Forelimb muscle (tissue), 1 donor: ENCODE measurements at regions not wholly inside any gene's neighbourhood (a gene's known extent, or its start where the extent isn't known, plus 50 kb on each side); places are given as distances from the start of the nearest gene placed in this dataset.

Source experiments
- DNase-seq: peaks from one replicate; pipeline ENCODE4 v3.0.0-alpha.2; 2013; ENCODE audit warnings: low read depth

DNA sequence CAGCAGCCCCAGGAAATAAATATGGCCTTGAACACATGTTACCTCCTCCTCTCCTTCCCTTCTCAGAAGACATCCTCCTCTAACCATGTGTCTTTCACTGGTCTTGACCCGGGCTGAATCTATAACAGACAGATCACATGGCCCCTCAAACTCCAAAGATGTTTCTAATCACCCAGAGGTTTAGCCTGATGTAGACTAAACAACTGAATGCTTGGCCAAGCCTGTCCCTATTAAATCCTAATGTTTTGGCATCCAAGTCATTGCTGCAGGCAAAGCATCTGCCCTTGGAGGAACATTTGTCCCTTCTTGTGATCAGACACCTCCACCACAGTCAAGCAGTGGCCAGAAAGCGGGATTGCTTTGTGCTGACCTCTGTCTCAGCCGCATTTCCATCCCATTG lies 65.5 kb downstream of the ANKRD60 start:
- no peak for DNase-seq

DNA sequence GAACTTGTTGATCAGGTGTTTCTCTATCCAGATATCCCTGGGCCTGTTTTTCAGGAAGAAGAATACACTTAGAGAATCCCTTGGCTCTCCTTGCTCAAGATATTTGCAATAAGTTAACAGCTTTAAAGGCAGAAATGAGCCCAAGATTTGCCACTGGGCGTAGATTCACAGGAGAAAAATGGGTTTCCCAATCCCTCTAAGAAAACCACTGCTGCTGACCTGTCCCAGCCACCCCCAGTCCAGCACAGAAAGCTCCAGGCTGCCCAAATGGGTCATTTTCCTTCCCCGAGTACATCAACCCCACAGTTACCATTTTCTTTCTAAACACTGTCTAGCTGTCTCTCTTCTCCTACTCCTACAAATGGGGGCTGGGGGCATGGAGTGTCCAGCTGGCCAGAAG lies 67.3 kb downstream of the ANKRD60 start:
- no peak for DNase-seq

DNA sequence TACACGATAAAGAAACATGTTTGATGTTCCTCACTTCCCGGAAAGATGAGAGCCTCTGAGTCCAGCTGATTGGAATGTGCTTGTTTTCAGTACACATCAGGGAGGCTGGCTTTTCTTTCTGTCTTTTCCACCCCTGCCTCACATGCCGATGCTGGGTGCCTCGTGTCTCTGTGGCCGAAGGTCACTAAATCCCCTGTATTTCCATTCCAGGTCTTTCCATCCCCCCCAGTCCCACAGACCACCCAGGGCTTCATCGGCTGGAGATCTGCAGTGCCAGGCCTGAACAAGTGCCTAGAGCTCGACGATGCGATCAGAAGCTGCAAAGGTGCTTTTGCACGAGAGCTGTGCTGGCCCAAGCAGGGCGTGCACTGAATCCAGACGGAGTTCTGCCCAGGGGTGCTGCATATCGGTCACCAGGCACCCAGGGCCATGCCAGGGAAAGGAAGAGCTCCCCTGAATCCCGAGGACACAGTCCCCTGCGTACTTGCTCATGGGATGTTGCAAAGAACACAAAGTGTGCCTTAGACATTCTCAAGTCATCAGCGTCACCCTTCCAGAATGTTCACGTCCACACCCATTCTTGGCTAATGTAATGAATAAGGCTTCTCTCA lies 67.9 kb downstream of the ANKRD60 start:
- no peak for DNase-seq

DNA sequence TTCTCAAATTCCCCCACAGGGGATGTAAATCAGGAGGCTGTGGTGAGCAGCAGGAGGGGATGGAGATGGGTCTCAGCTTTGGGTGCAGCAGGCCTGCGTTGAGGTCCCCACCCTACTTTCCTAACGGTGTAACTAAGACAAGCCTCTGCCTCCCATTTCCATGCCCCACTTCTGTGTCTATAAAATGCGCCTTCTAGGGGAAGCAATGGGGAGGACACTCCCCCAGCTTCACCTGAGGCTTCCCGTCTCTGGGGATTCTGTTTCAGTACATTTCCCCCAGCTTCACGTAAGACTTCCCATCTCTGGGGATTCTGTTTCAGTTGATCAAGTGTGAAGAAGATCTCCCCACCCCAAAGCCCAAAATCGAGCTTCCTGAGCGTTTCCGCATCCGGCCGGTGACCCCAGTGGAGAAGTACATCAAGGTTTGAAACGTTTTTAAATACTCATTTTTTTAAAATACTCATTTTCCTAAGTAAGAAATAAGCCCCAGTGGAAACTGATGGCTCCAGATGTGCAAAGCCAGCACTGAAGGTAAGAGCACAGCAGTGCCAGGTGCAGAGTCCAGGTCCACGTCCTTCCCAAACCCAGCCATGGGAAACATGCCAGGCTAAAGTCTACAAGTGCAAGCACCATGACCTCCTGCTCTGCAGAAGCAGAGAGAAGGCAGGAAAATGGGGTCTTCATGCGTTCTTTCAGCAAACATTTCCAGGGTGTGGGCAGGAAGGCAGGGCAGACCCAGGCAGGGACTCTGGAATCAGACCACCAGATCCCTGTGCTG lies 73.1 kb downstream of the ANKRD60 start:
- no peak for DNase-seq

DNA sequence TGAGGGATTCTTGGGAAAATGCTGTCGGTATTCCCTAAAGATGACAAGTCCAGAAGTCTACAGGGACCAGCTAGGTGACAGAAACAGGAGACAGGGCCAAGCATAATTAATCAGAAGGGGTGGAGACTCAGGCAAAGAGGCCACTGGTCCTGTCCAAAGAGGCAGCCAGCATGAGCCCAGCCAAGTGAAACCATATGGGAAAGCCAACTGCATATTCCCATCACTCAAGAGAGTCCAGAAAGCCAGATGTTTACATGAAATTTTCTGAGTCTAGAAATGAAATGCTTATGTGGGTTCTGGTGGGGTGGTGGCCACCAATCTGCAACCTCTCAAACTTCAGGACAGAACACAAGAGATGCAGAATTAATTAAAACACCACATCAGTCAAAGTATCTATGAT lies 74.3 kb downstream of the ANKRD60 start:
- DNase-seq, result no peak

DNA sequence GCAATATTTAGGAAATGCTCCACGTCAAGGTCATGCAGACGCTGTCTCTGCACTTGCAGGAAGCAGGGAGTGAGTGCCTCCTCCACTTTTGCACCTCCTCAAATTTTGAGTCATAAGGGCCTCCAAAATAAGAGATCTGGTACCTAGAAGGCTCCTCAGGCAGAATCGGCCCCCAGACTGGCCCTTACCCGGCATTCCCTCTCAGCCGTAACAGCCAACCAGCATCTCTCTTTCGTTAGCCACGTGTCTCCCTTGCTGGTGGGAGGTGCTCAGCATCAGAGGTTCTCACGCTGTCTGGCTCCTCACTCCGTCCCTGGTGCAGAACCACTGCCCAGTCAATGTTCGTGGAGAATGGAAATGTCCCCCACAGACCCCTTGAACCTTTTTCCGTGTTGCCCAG lies 75.3 kb downstream of the ANKRD60 start:
- no peak for DNase-seq

DNA sequence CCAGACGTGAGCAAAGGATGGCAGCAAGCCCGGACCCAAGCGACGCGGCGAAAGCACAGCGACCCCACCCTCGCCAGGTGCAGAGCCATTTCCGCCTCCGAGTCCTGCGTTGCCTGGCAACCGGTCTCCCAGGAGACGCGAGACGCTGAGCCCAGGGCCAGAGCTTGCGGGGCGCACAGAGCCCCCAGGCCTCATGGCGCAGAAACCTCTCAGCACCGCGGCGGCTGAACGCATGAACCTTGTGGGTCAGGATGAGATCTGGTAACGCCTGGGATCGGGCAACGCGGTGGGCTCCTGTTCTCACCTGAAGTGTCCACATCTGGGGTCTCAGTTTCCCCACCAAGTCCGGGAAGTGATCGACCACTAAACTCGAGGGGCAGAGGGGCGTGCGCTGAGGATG lies 77.7 kb downstream of the ANKRD60 start:
- no peak for DNase-seq

DNA sequence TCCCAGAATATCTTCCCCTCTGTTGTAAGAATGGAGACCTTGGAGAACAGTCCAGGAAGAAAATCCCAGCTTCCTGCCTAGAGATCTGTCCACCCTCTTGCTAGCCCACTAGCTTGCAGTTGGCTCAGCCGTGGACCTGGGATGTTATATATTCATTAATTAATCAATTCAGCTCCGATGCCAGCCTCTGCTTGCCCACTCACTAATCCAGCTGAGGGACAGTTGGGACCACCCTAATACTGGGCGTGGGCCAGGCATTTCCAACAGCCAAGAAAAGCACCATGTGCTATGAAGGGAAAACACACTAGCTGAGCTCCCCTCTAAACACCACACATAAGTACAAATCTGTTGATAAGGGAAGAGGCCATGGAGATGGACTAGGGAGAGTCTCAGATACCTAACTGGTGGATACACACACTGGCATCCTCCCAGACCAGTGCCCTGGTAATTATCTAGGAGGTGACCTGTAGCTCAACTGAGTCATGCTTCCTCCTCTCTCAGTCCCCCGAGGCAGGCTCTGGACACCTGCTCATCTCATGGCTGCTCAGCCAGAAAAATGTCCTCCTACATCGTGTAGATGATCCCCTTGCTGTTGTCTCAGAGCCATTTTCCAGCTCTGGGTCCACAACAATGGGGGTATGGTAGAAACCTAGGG lies 78.9 kb downstream of the ANKRD60 start:
- DNase-seq, result no peak

DNA sequence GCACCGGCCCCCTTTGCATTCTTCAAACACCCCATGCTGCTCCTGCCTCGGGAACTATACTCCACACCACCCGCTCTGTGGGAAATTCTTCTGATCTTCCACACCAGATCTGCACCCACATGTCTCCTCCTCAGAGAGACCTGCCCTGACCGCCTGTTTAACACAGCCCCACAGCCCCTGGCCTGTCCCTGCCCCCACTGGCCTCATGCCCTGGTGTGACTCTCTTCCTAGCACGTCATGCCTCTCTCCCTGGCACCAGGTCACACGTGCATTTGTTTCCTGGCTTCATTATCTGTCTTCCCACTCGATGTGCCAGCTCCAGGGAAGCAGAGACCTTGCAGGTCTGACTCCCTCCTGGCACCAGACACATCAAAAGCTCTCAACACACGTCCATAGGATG lies 79.6 kb downstream of the ANKRD60 start:
- DNase-seq, result no peak

DNA sequence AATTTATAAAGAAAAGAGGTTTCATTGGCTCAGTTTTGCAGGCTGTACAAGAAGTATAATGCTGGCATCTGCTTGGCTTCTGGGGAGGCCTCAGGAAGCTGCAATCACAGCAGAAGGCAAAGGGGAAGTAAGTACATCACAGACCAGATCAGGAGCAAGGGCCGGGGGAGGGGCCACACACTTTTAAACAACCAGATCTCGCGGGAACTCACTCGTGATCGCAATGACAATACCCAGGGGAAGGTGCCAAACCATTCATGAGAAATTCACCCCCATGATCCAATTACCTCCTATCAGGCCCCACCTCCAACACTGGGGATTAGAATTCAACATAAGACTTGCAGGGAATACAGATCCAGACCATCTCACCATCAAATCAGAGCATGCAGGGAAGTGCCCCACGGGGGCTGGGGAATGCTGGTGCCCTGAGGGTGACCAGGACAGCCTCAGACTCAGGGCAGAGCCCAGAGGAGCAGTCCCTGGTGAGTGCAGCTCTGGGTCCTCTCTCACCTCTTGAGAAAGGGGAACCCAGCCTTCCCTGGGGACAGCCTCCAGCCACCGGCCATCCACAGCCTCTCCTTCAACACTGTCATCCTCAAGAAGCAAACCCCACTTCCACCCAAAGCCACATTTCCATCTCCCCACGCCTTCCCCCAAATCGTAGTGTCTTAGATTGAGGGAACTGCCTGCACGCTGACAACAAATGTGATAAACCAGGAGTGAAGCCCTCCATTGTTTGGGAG lies 80.7 kb downstream of the ANKRD60 start:
- no peak for DNase-seq

DNA sequence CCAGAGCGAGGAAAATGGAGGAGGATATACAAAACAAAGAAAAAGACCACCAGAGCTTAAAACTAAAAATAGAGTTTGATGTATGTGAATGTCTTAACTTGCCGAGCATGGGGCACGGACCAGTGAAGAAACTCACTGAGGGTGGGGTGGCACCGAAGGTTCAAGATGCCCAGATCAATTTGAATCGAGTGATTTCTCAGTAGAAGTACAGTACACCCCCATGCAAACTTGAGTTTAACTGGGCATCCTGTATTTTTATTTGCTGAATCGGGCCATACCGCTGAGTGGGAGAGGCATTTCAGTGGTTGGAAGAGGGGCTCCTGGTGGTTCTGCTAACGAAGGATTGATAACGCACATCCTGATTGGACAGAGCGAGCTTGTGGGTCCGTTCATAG lies 81.7 kb downstream of the ANKRD60 start:
- DNase-seq, result no peak

DNA sequence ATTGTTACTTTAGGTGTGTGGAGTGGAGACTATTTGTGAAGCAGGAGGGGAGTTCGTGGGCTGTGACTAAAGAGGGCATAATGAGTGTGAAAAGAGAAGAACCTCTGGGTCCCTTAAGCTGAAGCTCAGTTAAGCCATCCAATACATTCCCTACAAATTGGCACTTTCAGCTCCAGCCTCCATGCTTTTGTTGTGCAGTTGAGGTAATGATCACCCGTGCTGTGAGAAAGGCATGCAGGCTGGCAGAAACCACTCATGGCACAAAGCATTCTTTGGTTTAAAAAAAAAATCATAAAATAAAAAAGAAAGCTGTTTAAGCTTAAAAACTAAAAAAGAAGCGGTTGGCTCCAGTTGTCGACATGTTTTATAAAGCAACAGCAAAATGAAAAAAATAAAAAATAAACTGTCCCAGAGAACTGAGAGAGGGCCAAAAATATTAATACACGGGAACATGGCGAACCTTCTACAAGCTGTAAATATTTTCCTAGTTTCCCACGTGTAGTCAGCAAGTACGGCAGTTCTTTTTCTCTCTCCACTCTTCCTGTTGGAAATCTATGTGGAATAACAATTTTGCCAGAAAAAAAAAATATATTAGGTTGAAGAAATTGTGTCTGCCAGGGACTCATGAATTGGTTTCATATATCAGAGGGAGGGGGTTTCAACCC lies 82.2 kb downstream of the ANKRD60 start:
- no peak for DNase-seq

DNA sequence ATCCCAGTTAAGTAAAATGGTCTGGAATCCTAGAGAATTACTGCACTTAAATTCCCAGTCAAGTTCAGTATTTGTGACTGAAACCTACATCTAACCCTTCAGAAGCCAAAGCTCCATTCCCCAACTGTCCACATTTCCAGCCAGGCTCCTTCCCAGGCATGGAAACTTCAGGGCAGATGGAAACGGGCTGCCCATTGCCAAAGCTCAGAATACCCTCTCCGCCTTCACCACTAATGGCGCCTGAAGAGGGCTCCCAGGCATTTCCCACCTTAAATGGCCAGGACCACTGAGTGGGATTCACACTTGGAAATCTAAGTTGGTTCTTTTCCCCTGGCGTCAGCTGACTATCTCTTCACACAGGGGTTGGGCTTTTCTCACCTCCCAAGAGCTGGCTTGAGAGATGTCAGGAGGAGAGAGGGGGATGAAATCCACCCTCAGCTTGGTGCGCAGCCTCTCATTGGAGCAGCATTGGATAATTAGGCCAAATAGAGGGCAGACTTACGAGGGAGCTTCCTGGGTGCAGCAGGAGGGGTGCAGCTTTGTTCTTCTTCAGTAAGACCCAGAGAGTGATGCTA lies 82.9 kb downstream of the ANKRD60 start:
- no peak for DNase-seq

DNA sequence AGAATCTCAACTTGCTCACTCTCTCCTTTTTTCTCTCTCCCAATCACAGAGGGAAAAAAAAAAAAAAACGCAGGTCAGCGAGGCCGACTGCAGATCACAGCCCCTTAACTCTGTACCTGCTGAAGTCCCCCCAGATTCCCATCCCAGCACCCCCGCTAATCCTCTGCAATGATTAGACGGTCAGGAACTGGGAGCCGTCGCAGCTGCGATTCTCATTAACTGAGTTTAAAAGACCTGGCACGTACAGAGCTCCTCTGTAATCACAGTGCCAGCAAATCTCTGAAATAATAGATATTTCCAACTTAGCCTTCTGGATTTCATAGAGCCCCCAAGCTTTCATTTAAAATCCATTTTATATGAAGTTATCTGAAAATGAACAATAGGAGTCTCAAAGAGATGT lies 84.4 kb downstream of the ANKRD60 start:
- no peak for DNase-seq

DNA sequence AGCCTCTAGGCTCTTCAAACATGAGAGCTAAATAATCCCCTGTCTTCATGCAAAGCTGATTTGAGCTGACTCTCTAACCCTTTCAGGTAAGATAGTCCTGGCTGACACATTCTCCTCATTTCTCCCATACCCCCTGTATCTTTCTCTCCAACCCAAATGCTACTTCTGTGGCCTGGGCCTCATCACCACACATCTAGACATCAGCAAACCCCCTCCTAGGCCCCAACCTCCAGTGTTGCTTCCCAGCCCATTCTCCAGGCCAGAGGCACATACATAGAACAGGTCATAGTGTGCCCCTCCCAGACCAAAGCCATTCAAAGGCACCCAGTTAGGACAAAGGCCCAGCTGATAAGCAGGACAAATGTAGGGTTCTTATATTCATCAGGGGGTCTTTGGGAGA lies 84.9 kb downstream of the ANKRD60 start:
- no peak for DNase-seq

DNA sequence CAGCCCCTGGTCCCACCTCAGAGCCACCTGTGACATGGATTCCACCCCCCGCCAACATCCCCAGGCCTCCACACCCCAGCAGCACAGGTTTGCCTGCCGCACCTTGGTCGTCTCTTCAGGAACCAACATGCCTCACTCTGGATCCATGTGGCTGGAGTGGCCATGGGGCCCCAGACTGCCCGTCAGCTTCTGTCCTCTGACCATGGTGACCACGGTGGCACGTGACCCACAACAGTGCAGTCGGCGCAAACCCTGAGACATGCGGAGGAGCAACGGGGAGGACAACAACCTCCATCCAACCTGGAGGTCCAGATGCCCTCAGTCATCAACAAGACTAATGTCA lies 85.6 kb downstream of the ANKRD60 start:
- DNase-seq, result no peak

DNA sequence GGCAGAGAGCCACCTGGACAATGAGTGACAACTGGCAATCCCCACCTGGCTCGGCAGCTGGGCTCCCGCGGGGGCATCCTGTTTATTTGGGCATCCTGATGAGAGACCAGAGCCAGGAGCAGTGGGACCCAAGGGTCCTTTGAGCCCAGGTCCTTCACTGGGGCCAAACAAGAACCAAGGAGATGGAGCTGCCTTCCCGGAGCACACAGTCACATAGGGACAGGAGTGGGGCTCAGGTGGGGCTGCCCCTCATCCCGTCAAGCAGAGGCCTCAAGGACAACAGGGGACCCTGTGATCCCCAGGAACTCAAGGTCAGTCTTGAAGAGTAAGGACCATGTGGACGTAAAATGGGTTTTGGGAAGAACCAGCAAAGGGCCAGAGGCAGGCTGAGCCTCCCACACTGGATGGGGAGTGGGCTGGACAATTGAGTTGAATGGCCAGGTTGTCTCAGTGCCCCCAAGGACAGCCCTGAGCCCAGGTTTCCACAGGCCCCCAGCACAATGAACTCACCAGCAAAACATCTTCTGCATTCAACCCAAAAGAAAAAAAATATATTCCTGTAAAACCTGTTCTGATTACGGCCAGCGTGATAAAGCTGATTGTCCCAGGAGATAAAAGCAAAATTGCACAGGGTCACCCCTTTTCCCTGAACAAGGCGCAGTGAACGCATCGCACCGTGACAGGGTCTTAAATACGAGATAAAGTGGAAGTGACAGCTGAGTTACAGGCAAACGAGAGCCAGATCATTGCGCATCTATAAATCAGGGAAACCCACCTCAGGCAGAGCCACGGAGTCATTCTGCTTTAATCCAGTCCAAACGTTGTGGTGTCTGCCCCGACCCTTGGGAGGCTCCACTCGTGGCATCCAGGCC lies 86.2 kb downstream of the ANKRD60 start:
- DNase-seq, result no peak

DNA sequence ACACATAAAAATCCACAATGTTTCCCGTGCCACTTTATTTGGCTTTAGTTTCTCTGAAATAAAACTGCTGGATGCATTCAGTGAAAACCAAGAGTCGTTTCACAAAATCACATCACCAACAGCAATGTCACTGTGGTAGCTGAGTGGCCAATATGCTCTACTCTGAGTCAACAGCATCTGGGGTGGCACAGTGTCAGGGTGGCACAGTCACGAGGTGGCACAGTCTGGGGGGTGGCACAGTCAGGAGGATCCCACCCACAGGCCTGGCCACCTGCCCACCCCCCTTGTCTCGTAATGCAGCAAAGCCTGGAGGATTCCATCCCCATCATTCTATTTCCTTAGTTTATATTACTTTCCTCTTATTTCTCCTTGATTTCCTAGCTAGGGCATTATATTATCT lies 87.0 kb downstream of the ANKRD60 start:
- DNase-seq, result no peak

DNA sequence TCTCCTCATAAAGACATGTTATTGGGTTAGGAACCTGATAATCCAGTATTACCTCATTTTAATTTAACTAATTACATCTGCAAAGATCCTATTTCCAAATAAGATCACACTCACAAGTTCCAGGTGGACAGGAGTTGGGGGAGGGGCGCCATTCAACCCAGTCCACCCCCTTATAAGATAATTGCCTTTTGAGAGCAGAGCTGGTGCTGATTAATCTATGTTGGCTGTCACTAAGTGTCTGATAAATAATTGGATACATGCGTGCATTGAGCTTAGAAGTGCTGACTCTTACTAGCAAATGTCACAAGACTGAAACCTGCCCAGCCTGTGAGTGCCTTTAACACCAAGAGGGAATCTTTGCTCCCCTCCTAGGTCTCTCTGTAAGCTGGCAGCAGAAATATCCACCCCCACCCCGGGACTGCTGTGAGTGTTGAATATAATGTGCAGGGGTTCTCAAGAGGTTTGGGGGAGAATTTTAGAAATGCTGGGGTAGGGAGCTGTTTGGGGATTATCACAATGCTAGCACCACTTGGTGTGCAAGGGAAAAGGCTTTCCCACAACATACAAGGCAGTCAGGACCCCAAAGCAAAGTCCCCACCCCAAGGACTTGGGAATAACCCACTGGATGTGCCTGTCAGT lies 87.5 kb downstream of the ANKRD60 start:
- DNase-seq, result no peak
